ENCODE measurements at regions not wholly inside any gene's neighbourhood (a gene's known extent, or its start where the extent isn't known, plus 50 kb on each side); places are given as distances from the start of the nearest gene placed in this dataset.

- Histone ChIP-seq H3K4me1 (ENCODE audit: insufficient read depth) (peaks cover 2% of the 10 kb centered on the region), H3K4me3 (no peak overlapping the region), H3K27ac (no peak overlapping the region), H3K27me3 (no peaks in the 10 kb centered on the region), H3K9me3 (no peaks in the 10 kb centered on the region), H3K36me3 (no peaks in the 10 kb centered on the region)
- TF ChIP-seq POLR2A (IDR thresholded peaks at IDR 0.05) (no peak), CTCF (IDR thresholded peaks at IDR 0.05) (no peak), EP300 (IDR thresholded peaks at IDR 0.05) (no peak)
- WGBS, 3 donors: 77 to 87% (median 83%) methylated on average over 2 of the region's 2 CpGs
- DNase-seq: no peak
- intact Hi-C loops (cut with DNase I): no loop called here
Observed at GRCh38 chr9:13410566-13411031, 131.1 kb upstream of the MPDZ start.

GRCh38 chr9:13397661-13398060, 118.2 kb upstream of the MPDZ start:
- Histone ChIP-seq H3K9me3 (no peaks in the 10 kb centered on the region), H3K4me1 (ENCODE audit: insufficient read depth) (no peaks in the 10 kb centered on the region), H3K36me3 (no peaks in the 10 kb centered on the region), H3K4me3 (no peak overlapping the region), H3K27me3 (no peaks in the 10 kb centered on the region), H3K27ac (no peak overlapping the region)
- DNase-seq: no peak
- TF ChIP-seq POLR2A (IDR thresholded peaks at IDR 0.05) (no peak), CTCF (IDR thresholded peaks at IDR 0.05) (no peak), EP300 (IDR thresholded peaks at IDR 0.05) (no peak)
- intact Hi-C loops (cut with DNase I): no loop called here

- 15 to 20% (median 16%) methylated on average over 4 of the region's 4 CpGs for WGBS, 3 donors
- Histone ChIP-seq H3K27me3 (no peaks in the 10 kb centered on the region), H3K4me1 (ENCODE audit: insufficient read depth) (no peaks in the 10 kb centered on the region), H3K36me3 (no peaks in the 10 kb centered on the region), H3K4me3 (no peak overlapping the region), H3K27ac (no peak overlapping the region), H3K9me3 (no peaks in the 10 kb centered on the region)
- intact Hi-C loops (cut with DNase I): no loop called here
- no peak for TF ChIP-seq POLR2A (IDR thresholded peaks at IDR 0.05)
- DNase-seq: no peak
Observed at GRCh38 chr9:13397220-13397619, 117.7 kb upstream of the MPDZ start.

- no peaks in the 10 kb centered on the region for H3K36me3 ChIP-seq
- TF ChIP-seq CTCF (IDR thresholded peaks at IDR 0.05) (no peak), EP300 (IDR thresholded peaks at IDR 0.05) (no peak), POLR2A (IDR thresholded peaks at IDR 0.05) (no peak)
- WGBS, 3 donors: 94 to 98% (median 96%) methylated on average over 4 of the region's 4 CpGs
- no peaks in the 10 kb centered on the region for H3K27me3 ChIP-seq
- H3K27ac ChIP-seq: no peak overlapping the region
- H3K4me1 ChIP-seq (ENCODE audit: insufficient read depth): no peaks in the 10 kb centered on the region
- intact Hi-C loops (cut with DNase I): no loop called here
- DNase-seq: no peak
- no peaks in the 10 kb centered on the region for H3K9me3 ChIP-seq
- H3K4me3 ChIP-seq: no peak overlapping the region
Observed at GRCh38 chr9:13396418-13396817, 116.9 kb upstream of the MPDZ start.

- Histone ChIP-seq H3K9me3 (no peaks in the 10 kb centered on the region), H3K4me3 (no peak overlapping the region), H3K36me3 (no peaks in the 10 kb centered on the region), H3K27ac (no peak overlapping the region), H3K27me3 (no peaks in the 10 kb centered on the region), H3K4me1 (ENCODE audit: insufficient read depth) (no peaks in the 10 kb centered on the region)
- intact Hi-C loops (cut with DNase I): no loop called here
- no peak for DNase-seq
- TF ChIP-seq POLR2A (IDR thresholded peaks at IDR 0.05): no peak
- TF ChIP-seq CTCF (IDR thresholded peaks at IDR 0.05): no peak
- no peak for TF ChIP-seq EP300 (IDR thresholded peaks at IDR 0.05)
Observed at GRCh38 chr9:13395156-13395555, 115.7 kb upstream of the MPDZ start.
